ENCODE measurements at regions not wholly inside any gene's neighbourhood (a gene's known extent, or its start where the extent isn't known, plus 50 kb on each side); places are given as distances from the start of the nearest gene placed in this dataset.
"Not testable (repeated sequence)": the region's sequence is repeated elsewhere in the genome, so short reads cannot be mapped to it uniquely, and the experiment has no call there.

GRCh38 chr1:182003953-182004586 is 57.4 kb downstream of the ZNF648 start:
- no peak for DNase-seq

- no peak for DNase-seq
These were observed 58.3 kb downstream of the ZNF648 start for GRCh38 chr1:182003025-182003725.

GRCh38 chr1:182002570-182002969 is 58.9 kb downstream of the ZNF648 start:
- no peak for DNase-seq

- DNase-seq = no peak
These were observed 62.7 kb downstream of the ZNF648 start for GRCh38 chr1:181998858-181999257.

GRCh38 chr1:181992072-181992471 is 69.4 kb downstream of the ZNF648 start:
- DNase-seq = no peak

GRCh38 chr1:181990728-181991127 is 70.8 kb downstream of the ZNF648 start:
- DNase-seq = no peak

- DNase-seq = no peak
These were observed 72.1 kb downstream of the ZNF648 start for GRCh38 chr1:181989261-181989920.

GRCh38 chr1:181987996-181988395 is 73.5 kb downstream of the ZNF648 start:
- DNase-seq = no peak

- no peak for DNase-seq
These were observed 74.1 kb downstream of the ZNF648 start for GRCh38 chr1:181987334-181987895.

- DNase-seq = no peak
These were observed 74.6 kb downstream of the ZNF648 start for GRCh38 chr1:181986907-181987305.

- DNase-seq = no peak
These were observed 75.3 kb downstream of the ZNF648 start for GRCh38 chr1:181985936-181986906.

- no peak for DNase-seq
These were observed 76.2 kb downstream of the ZNF648 start for GRCh38 chr1:181985281-181985680.

- DNase-seq = no peak
These were observed 77.5 kb downstream of the ZNF648 start for GRCh38 chr1:181984006-181984405.

- DNase-seq = no peak
These were observed 79.7 kb downstream of the ZNF648 start for GRCh38 chr1:181981821-181982220.

- no peak for DNase-seq
These were observed 89.3 kb downstream of the ZNF648 start for GRCh38 chr1:181972256-181972655.

- no peak for DNase-seq
These were observed 90.1 kb downstream of the ZNF648 start for GRCh38 chr1:181971424-181971823.

- no peak for DNase-seq
These were observed 91.6 kb downstream of the ZNF648 start for GRCh38 chr1:181969902-181970301.

GRCh38 chr1:181954696-181955095 is 106.8 kb downstream of the ZNF648 start:
- not testable (repeated sequence) for DNase-seq

- DNase-seq = not testable (repeated sequence)
These were observed 107.3 kb downstream of the ZNF648 start for GRCh38 chr1:181954178-181954577.

- no peak for DNase-seq
These were observed 107.9 kb downstream of the ZNF648 start for GRCh38 chr1:181953596-181953995.

- no peak for DNase-seq
These were observed 110.3 kb downstream of the ZNF648 start for GRCh38 chr1:181951213-181951612.

- DNase-seq = no peak
These were observed 112.0 kb downstream of the ZNF648 start for GRCh38 chr1:181949500-181949899.

GRCh38 chr1:181948372-181948771 is 113.1 kb downstream of the ZNF648 start:
- no peak for DNase-seq
